OCI-LY1 (cell line): ENCODE measurements at regions not wholly inside any gene's neighbourhood (a gene's known extent, or its start where the extent isn't known, plus 50 kb on each side); places are given as distances from the start of the nearest gene placed in this dataset.

Experiments used
- H2AFZ ChIP-seq: fragments of 200-600 bp; sonication (generic), shearing (Covaris generic); 2 replicates; pipeline ENCODE4 v1.6.0; 2014; ENCODE audit warnings: antibody characterized with exemption, mild to moderate bottlenecking, low read length
- H3F3A ChIP-seq: fragments of 200-600 bp; sonication (generic), shearing (Covaris generic); 2 replicates; pipeline ENCODE4 v1.6.0; 2014; ENCODE audit warnings: mild to moderate bottlenecking, antibody characterized with exemption, low read length, moderate library complexity; ENCODE audit not compliant: insufficient read depth
- H3K27ac ChIP-seq: fragments of 200-600 bp; sonication (generic); 2 replicates; pipeline ENCODE4 v1.5.1; 2014; ENCODE audit warnings: low read length, mixed run types, mild to moderate bottlenecking, low read depth; ENCODE audit not compliant: poor library complexity, severe bottlenecking
- H3K27me3 ChIP-seq: fragments of 200-600 bp; sonication (generic); 2 replicates; pipeline ENCODE4 v1.6.0; 2014; ENCODE audit warnings: antibody characterized with exemption, mild to moderate bottlenecking, low read length, moderate library complexity; ENCODE audit not compliant: insufficient read depth
- H3K36me3 ChIP-seq: fragments of 200-600 bp; sonication (generic); 2 replicates; pipeline ENCODE4 v1.6.1; 2014; ENCODE audit warnings: mild to moderate bottlenecking, antibody characterized with exemption, low read length, moderate library complexity, mixed read lengths; ENCODE audit not compliant: insufficient read depth
- H3K4me1 ChIP-seq: fragments of 200-600 bp; sonication (generic); 2 replicates; pipeline ENCODE4 v1.5.1; 2014; ENCODE audit warnings: mild to moderate bottlenecking, low read length, moderate library complexity; ENCODE audit not compliant: insufficient read depth, severe bottlenecking
- H3K4me2 ChIP-seq: fragments of 200-600 bp; sonication (generic), shearing (Covaris generic); 2 replicates; pipeline ENCODE4 v1.6.1; 2014; ENCODE audit warnings: low read length
- H3K4me3 ChIP-seq: fragments of 200-600 bp; sonication (generic); 2 replicates; pipeline ENCODE4 v1.5.1; 2014; ENCODE audit warnings: low read length, low read depth, mild to moderate bottlenecking, mixed read lengths; ENCODE audit not compliant: poor library complexity, severe bottlenecking
- H3K79me2 ChIP-seq: fragments of 200-600 bp; shearing (Covaris generic); 2 replicates; pipeline ENCODE4 v1.6.1; 2016; ENCODE audit warnings: mixed run types, low read length, mixed read lengths; ENCODE audit not compliant: insufficient read depth
- H3K9ac ChIP-seq: fragments of 200-600 bp; sonication (generic), shearing (Covaris generic); 2 replicates; pipeline ENCODE4 v1.6.1; 2014; ENCODE audit warnings: mild to moderate bottlenecking, low read length, mixed read lengths
- H3K9me2 ChIP-seq: fragments of 200-600 bp; sonication (generic), shearing (Covaris generic); 2 replicates; pipeline ENCODE4 v1.6.1; 2014; ENCODE audit warnings: low read depth, mild to moderate bottlenecking, low read length, mixed read lengths
- H3K9me3 ChIP-seq: fragments of 200-600 bp; shearing (Covaris generic); 2 replicates; pipeline ENCODE4 v1.6.1; 2014; ENCODE audit warnings: low read length, mixed read lengths
- H4K20me1 ChIP-seq: fragments of 200-600 bp; sonication (generic), shearing (Covaris generic); 2 replicates; pipeline ENCODE4 v1.6.0; 2016; ENCODE audit warnings: mild to moderate bottlenecking, low read length; ENCODE audit not compliant: insufficient read depth
- EZH2 ChIP-seq: fragments of 200-600 bp; sonication (generic), shearing (Covaris generic); IDR thresholded peaks from 2 replicates; pipeline ENCODE4 v1.8.0; 2017; ENCODE audit warnings: borderline replicate concordance, mixed run types, mild to moderate bottlenecking, antibody characterized with exemption, low read length, moderate library complexity, mixed read lengths
- TF ChIP-seq, protein P1 (sequence below): fragments of 200-600 bp; sonication (generic), shearing (Covaris generic); IDR thresholded peaks from 2 replicates; pipeline ENCODE4 v1.5.1; 2017; ENCODE audit warnings: mild to moderate bottlenecking, antibody characterized with exemption, low read length, moderate library complexity, mixed read lengths

- TF ChIP-seq EZH2: no peak
- TF ChIP-seq, protein P1, sequence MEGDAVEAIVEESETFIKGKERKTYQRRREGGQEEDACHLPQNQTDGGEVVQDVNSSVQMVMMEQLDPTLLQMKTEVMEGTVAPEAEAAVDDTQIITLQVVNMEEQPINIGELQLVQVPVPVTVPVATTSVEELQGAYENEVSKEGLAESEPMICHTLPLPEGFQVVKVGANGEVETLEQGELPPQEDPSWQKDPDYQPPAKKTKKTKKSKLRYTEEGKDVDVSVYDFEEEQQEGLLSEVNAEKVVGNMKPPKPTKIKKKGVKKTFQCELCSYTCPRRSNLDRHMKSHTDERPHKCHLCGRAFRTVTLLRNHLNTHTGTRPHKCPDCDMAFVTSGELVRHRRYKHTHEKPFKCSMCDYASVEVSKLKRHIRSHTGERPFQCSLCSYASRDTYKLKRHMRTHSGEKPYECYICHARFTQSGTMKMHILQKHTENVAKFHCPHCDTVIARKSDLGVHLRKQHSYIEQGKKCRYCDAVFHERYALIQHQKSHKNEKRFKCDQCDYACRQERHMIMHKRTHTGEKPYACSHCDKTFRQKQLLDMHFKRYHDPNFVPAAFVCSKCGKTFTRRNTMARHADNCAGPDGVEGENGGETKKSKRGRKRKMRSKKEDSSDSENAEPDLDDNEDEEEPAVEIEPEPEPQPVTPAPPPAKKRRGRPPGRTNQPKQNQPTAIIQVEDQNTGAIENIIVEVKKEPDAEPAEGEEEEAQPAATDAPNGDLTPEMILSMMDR: no peak
- H3K9me3 ChIP-seq: no peaks in the 10 kb centered on the region
- H4K20me1 ChIP-seq: no peaks in the 10 kb centered on the region
- no peaks in the 10 kb centered on the region for H3K4me1 ChIP-seq
- H3K9me2 ChIP-seq: no peaks in the 10 kb centered on the region
- H3K36me3 ChIP-seq: no peaks in the 10 kb centered on the region
- H3F3A ChIP-seq: no peaks in the 10 kb centered on the region
- H3K27ac ChIP-seq: no peak overlapping the region
- H2AFZ ChIP-seq: no peak overlapping the region
- H3K79me2 ChIP-seq: no peaks in the 10 kb centered on the region
- H3K27me3 ChIP-seq: no peaks in the 10 kb centered on the region
- no peak overlapping the region for H3K4me3 ChIP-seq
- H3K9ac ChIP-seq: no peak overlapping the region
- no peak overlapping the region for H3K4me2 ChIP-seq
Observed at GRCh38 chr14:43147485-43147884, 1359.6 kb downstream of the FSCB start.

DNA sequence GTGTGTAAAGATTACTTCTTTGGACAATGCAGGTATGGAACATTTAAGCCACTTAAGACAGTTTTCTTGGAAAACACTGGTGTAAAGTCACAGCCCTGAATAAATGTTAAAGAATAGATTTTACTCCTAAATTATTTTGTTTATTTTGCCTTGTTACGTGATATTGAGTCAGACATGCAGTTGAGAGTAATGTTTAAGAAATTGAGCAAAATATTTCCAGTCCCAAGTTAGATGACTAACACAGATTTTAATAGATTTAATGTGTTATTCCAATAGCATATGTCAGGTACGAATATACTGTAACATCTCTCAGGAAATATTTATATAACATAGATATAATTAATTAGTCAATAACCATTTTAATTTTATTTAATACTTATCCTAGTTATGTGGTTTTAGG lies 1361.7 kb downstream of the FSCB start:
- H3K4me1 ChIP-seq: no peaks in the 10 kb centered on the region
- H3K9ac ChIP-seq: no peak overlapping the region
- H3K27ac ChIP-seq: no peak overlapping the region
- no peak overlapping the region for H3K4me2 ChIP-seq
- no peak overlapping the region for H3K4me3 ChIP-seq
- TF ChIP-seq, protein P1: no peak
- TF ChIP-seq EZH2: no peak
- no peaks in the 10 kb centered on the region for H3K9me2 ChIP-seq
- H3K27me3 ChIP-seq: no peaks in the 10 kb centered on the region
- H3K36me3 ChIP-seq: no peaks in the 10 kb centered on the region
- no peak overlapping the region for H2AFZ ChIP-seq
- H3K9me3 ChIP-seq: no peaks in the 10 kb centered on the region
- no peaks in the 10 kb centered on the region for H4K20me1 ChIP-seq
- no peaks in the 10 kb centered on the region for H3K79me2 ChIP-seq
- no peaks in the 10 kb centered on the region for H3F3A ChIP-seq

DNA sequence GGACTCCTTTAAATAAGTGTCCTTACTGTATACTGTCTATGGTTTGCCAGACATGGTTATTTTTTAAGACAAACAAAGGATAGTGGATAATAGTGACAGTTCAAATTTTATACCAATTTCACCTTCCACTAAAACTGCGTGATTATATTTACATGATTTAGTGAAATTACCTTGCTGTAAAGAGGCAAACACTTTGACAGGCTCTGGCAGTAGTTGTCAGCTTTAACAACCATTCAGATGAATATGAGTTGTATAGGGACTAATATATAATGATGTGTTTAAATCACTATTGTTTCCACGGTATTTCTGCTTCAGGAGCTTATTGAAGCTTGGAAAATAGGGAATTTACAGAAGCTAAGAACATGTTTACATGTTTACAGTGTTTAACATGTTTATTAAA lies 1364.0 kb downstream of the FSCB start:
- no peaks in the 10 kb centered on the region for H3K9me3 ChIP-seq
- H3K4me1 ChIP-seq: no peaks in the 10 kb centered on the region
- no peak overlapping the region for H3K9ac ChIP-seq
- H3K27me3 ChIP-seq: no peaks in the 10 kb centered on the region
- no peak overlapping the region for H2AFZ ChIP-seq
- no peaks in the 10 kb centered on the region for H3K36me3 ChIP-seq
- no peak overlapping the region for H3K4me2 ChIP-seq
- H3K79me2 ChIP-seq: no peaks in the 10 kb centered on the region
- H3K9me2 ChIP-seq: no peaks in the 10 kb centered on the region
- no peak for TF ChIP-seq EZH2
- TF ChIP-seq, protein P1: no peak
- H4K20me1 ChIP-seq: no peaks in the 10 kb centered on the region
- no peak overlapping the region for H3K27ac ChIP-seq
- H3F3A ChIP-seq: no peaks in the 10 kb centered on the region
- H3K4me3 ChIP-seq: no peak overlapping the region
